H9 (cell line): ENCODE measurements at regions not wholly inside any gene's neighbourhood (a gene's known extent, or its start where the extent isn't known, plus 50 kb on each side); places are given as distances from the start of the nearest gene placed in this dataset.

Source experiments
- DNase-seq: peaks from one replicate; pipeline ENCODE4 v3.0.0-alpha.2; 2017
- H2AFZ ChIP-seq: one replicate; pipeline ENCODE4 v1.6.1; 2013; ENCODE audit warnings: mild to moderate bottlenecking, low read length, control low read depth, moderate library complexity
- H2AK5ac ChIP-seq: 2 replicates; pipeline ENCODE4 v1.6.1; 2013; ENCODE audit warnings: low read length, control low read depth, mixed read lengths; ENCODE audit not compliant: insufficient read length
- H2BK120ac ChIP-seq: one replicate; pipeline ENCODE4 v1.6.1; 2013; ENCODE audit warnings: low read depth, mild to moderate bottlenecking, low read length, control low read depth, inconsistent platforms; ENCODE audit not compliant: poor library complexity, severe bottlenecking
- H2BK12ac ChIP-seq: 2 replicates; pipeline ENCODE4 v1.6.1; 2013; ENCODE audit warnings: low read length, control low read depth, mixed read lengths, low read depth; ENCODE audit not compliant: insufficient read length
- H2BK15ac ChIP-seq: 2 replicates; pipeline ENCODE4 v1.6.1; 2013; ENCODE audit warnings: low read depth, low read length, control low read depth
- H2BK20ac ChIP-seq: one replicate; pipeline ENCODE4 v1.6.1; 2013; ENCODE audit warnings: low read depth, mild to moderate bottlenecking, low read length, control low read depth, inconsistent platforms; ENCODE audit not compliant: poor library complexity, severe bottlenecking
- H2BK5ac ChIP-seq: 2 replicates; pipeline ENCODE4 v1.6.1; 2013; ENCODE audit warnings: low read length, control low read depth, mixed read lengths; ENCODE audit not compliant: insufficient read length
- H3K14ac ChIP-seq: 2 replicates; pipeline ENCODE4 v1.6.1; 2013; ENCODE audit warnings: low read length, control low read depth; ENCODE audit not compliant: insufficient read depth
- H3K18ac ChIP-seq: 2 replicates; pipeline ENCODE4 v1.6.1; 2013; ENCODE audit warnings: low read depth, mild to moderate bottlenecking, mixed read lengths, low read length, control low read depth; ENCODE audit not compliant: insufficient read length
- H3K23ac ChIP-seq: 2 replicates; pipeline ENCODE4 v1.6.1; 2013; ENCODE audit warnings: low read length, control low read depth, mixed read lengths, low read depth; ENCODE audit not compliant: insufficient read length
- H3K23me2 ChIP-seq: 2 replicates; pipeline ENCODE4 v1.6.1; 2013; ENCODE audit warnings: low read depth, mild to moderate bottlenecking, mixed read lengths, low read length, control low read depth; ENCODE audit not compliant: insufficient read length, poor library complexity, severe bottlenecking
- H3K27ac ChIP-seq: 2 replicates; pipeline ENCODE4 v1.5.1; 2013; ENCODE audit warnings: low read length, control low read depth, mixed read lengths, low read depth; ENCODE audit not compliant: insufficient read length
- H3K27me3 ChIP-seq: 2 replicates; pipeline ENCODE4 v1.6.1; 2013; ENCODE audit warnings: low read length, control low read depth, inconsistent platforms; ENCODE audit not compliant: insufficient read depth
- H3K4ac ChIP-seq: 2 replicates; pipeline ENCODE4 v1.6.1; 2013; ENCODE audit warnings: low read depth, mild to moderate bottlenecking, control low read depth, inconsistent platforms, low read length, moderate library complexity
- H3K4me1 ChIP-seq: 2 replicates; pipeline ENCODE4 v1.6.1; 2013; ENCODE audit warnings: low read length, control low read depth, inconsistent platforms; ENCODE audit not compliant: insufficient read depth
- H3K4me2 ChIP-seq: 2 replicates; pipeline ENCODE4 v1.6.1; 2013; ENCODE audit warnings: low read length, control low read depth, mixed read lengths; ENCODE audit not compliant: insufficient read length, insufficient read depth
- H3K56ac ChIP-seq: 2 replicates; pipeline ENCODE4 v1.6.1; 2013; ENCODE audit warnings: low read depth, mild to moderate bottlenecking, mixed read lengths, low read length, control low read depth; ENCODE audit not compliant: insufficient read length
- H3K79me1 ChIP-seq: 2 replicates; pipeline ENCODE4 v1.6.1; 2013; ENCODE audit warnings: low read depth, mild to moderate bottlenecking, moderate library complexity, low read length, control low read depth, inconsistent platforms; ENCODE audit not compliant: insufficient read depth, poor library complexity, severe bottlenecking
- H3K79me2 ChIP-seq: 2 replicates; pipeline ENCODE4 v1.6.1; 2013; ENCODE audit warnings: low read length, control low read depth, inconsistent platforms; ENCODE audit not compliant: insufficient read depth
- H3K9ac ChIP-seq: 2 replicates; pipeline ENCODE4 v1.6.1; 2013; ENCODE audit warnings: low read length, control low read depth, mixed read lengths; ENCODE audit not compliant: insufficient read length; ENCODE audit errors: extremely low read depth
- H3K9me3 ChIP-seq: one replicate; pipeline ENCODE4 v1.6.1; 2013; ENCODE audit warnings: low read depth, low read length, inconsistent platforms; ENCODE audit not compliant: control insufficient read depth
- H3T11ph ChIP-seq: one replicate; pipeline ENCODE4 v1.6.1; 2013; ENCODE audit warnings: mild to moderate bottlenecking, low read length, control low read depth, inconsistent platforms
- H4K20me1 ChIP-seq: one replicate; pipeline ENCODE4 v1.6.1; 2013; ENCODE audit not compliant: control insufficient read depth, insufficient read length, insufficient read depth
- H4K5ac ChIP-seq: 2 replicates; pipeline ENCODE4 v1.6.1; 2013; ENCODE audit warnings: low read depth, mild to moderate bottlenecking, mixed read lengths, low read length, control low read depth; ENCODE audit not compliant: insufficient read length
- H4K8ac ChIP-seq: replicated peaks from 2 replicates; pipeline ENCODE4 v1.6.1; 2013; ENCODE audit warnings: low read length, control low read depth, mixed read lengths, low read depth; ENCODE audit not compliant: insufficient read length
- H4K91ac ChIP-seq: 2 replicates; pipeline ENCODE4 v1.6.1; 2013; ENCODE audit warnings: low read depth, mild to moderate bottlenecking, moderate library complexity, mixed read lengths, low read length, control low read depth; ENCODE audit not compliant: insufficient read length
- H3K27ac Mint-ChIP-seq, 3 experiments: 2 replicates in 2 of 3; 3 replicates in 1 of 3; pipeline ENCODE4 v1.8.0; 2020 to 2021; ENCODE audit warnings: mixed read lengths in 3 of 3, mild to moderate bottlenecking in 1 of 3, moderate library complexity in 1 of 3
- H3K27me3 Mint-ChIP-seq: 2 replicates; pipeline ENCODE4 v1.8.0; 2021; ENCODE audit warnings: low read depth, mild to moderate bottlenecking, moderate library complexity, mixed read lengths
- H3K36me3 Mint-ChIP-seq, 3 experiments: 2 replicates in 2 of 3; 3 replicates in 1 of 3; pipeline ENCODE4 v1.8.0; 2020 to 2021; ENCODE audit warnings: low read depth in 3 of 3, mixed read lengths in 3 of 3; ENCODE audit not compliant: insufficient read depth in 1 of 3
- H3K4me1 Mint-ChIP-seq, 2 experiments: 2 replicates each; pipeline ENCODE4 v1.8.0; 2020; ENCODE audit warnings: mixed read lengths in 2 of 2
- H3K4me3 Mint-ChIP-seq, 2 experiments: 2 replicates in 1 of 2; 3 replicates in 1 of 2; pipeline ENCODE4 v1.8.0; 2020 to 2021; ENCODE audit warnings: mild to moderate bottlenecking in 2 of 2, mixed read lengths in 2 of 2, moderate library complexity in 1 of 2
- H3K9me3 Mint-ChIP-seq, 2 experiments: 2 replicates in 1 of 2; 3 replicates in 1 of 2; pipeline ENCODE4 v1.8.0; 2020; ENCODE audit warnings: mild to moderate bottlenecking in 2 of 2, mixed read lengths in 2 of 2, moderate library complexity in 1 of 2
- CTCF ChIP-seq: fragments of 200-600 bp; sonication (generic); conservative IDR thresholded peaks from 3 replicates; pipeline ENCODE4 v1.8.0; 2021; ENCODE audit warnings: antibody characterized with exemption, mild to moderate bottlenecking
- WGBS: extraction: QIAGEN DNeasy Blood & Tissue Kit; methylation state at CpG from one replicate; pipeline ENCODE4 v1.1.7; 2013; ENCODE audit warnings: missing lambda C conversion rate, low lambda C conversion rate, mixed read lengths; ENCODE audit not compliant: insufficient read length; ENCODE audit errors: extremely low coverage; 5-methylcytosine and 5-hydroxymethylcytosine counted together

GRCh38 chr21:22211943-22212342 is 1213.7 kb downstream of the NCAM2 start:
- Histone ChIP-seq H2AK5ac (no peak overlapping the region), H4K91ac (no peak overlapping the region), H2BK15ac (no peak overlapping the region), H3K9me3 (no peaks in the 10 kb centered on the region), H4K20me1 (no peaks in the 10 kb centered on the region), H3K23me2 (no peaks in the 10 kb centered on the region), H3T11ph (no peak overlapping the region), H4K8ac (no peak overlapping the region), H3K4ac (no peak overlapping the region), H3K23ac (no peak overlapping the region), H2AFZ (no peak overlapping the region), H3K79me2 (no peaks in the 10 kb centered on the region; the same call in 1 of the 2 replicates), H3K79me1 (no peaks in the 10 kb centered on the region), H3K9ac (no peak overlapping the region), H2BK5ac (no peak overlapping the region), H2BK120ac (no peak overlapping the region), H3K18ac (no peak overlapping the region), H3K27ac (no peak overlapping the region), H2BK12ac (no peak overlapping the region), H3K4me2 (no peak overlapping the region), H4K5ac (no peak overlapping the region), H3K27me3 (no peaks in the 10 kb centered on the region), H2BK20ac (no peak overlapping the region), H3K4me1 (no peaks in the 10 kb centered on the region), H3K56ac (no peak overlapping the region), H3K14ac (no peak overlapping the region)
- Mint-ChIP-seq H3K27me3 (no peaks in the 10 kb centered on the region), H3K9me3 (peaks cover 0 to 3% of the 10 kb centered on the region in 2 experiments; a peak in 2 of 5 replicates), H3K4me1 (no peaks in the 10 kb centered on the region), H3K4me3 (no peak overlapping the region), H3K36me3 (peaks cover 0 to 5% (median 0%) of the 10 kb centered on the region in 3 experiments; a peak in 1 of 7 replicates), H3K27ac (no peak overlapping the region)
- WGBS, result no CpG with 5 or more reads among the region's 2 CpGs
- no peak for DNase-seq
- TF ChIP-seq CTCF, result no peak
